HUDEP-2 (cell line): ENCODE measurements at regions not wholly inside any gene's neighbourhood (a gene's known extent, or its start where the extent isn't known, plus 50 kb on each side); places are given as distances from the start of the nearest gene placed in this dataset.
"Not testable (repeated sequence)": the region's sequence is repeated elsewhere in the genome, so short reads cannot be mapped to it uniquely, and the experiment has no call there.

ENCODE experiments used
- DNase-seq, 76 experiments: peaks; one replicate each; lab custom pipeline; 2025; ENCODE audit not compliant: unreplicated experiment in 76 of 76; lab: John Stamatoyannopoulos, UW

- DNase-seq = no peak
Observed at GRCh38 chr3:68676136-68676535, 256.2 kb downstream of the TAFA4 start.

DNA sequence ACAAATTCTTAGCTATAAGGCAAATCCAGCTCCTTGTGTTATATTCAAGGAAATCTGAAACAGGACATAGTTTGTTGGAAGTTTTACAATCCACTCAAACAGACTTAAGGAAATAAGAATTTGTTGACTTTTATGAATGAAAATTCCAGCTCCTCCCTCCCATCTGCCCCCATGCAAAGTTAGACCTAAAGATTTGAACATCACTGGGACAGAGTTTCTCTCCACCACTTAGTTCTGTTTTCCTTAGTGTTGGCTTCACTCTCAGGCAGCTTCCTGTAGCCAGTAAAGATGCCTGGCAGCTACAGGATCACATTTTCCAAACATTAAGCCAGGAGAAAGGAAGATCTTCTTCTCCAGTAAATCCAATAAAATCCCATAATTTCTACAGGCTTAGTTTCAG is 265.0 kb downstream of the TAFA4 start:
- DNase-seq = no peak

GRCh38 chr3:68666429-68667136 is 265.8 kb downstream of the TAFA4 start:
- no peak for DNase-seq

- DNase-seq = no peak
Observed at GRCh38 chr3:68664276-68664675, 268.1 kb downstream of the TAFA4 start.

DNA sequence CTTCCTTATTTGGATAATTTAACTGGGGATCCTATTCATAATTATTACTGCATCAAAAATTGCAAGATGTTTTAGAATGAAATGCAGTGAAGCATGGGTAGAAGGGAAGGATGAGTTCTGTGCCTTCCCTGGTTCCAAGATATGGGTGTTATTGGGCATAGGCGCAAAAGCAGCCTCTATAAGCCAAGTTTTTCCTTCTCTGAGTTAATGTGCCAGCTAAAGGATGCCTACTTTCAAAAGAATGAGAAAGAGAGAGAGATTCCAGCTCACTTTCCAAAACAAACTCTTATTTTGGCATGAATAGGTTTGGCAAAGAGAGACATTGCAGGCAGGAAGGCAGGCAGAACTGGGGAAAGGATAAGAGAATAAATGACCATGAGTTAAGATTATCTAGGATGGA is 270.2 kb downstream of the TAFA4 start:
- no peak for DNase-seq

GRCh38 chr3:68650657-68651056 is 281.7 kb downstream of the TAFA4 start:
- not testable (repeated sequence) for DNase-seq

DNA sequence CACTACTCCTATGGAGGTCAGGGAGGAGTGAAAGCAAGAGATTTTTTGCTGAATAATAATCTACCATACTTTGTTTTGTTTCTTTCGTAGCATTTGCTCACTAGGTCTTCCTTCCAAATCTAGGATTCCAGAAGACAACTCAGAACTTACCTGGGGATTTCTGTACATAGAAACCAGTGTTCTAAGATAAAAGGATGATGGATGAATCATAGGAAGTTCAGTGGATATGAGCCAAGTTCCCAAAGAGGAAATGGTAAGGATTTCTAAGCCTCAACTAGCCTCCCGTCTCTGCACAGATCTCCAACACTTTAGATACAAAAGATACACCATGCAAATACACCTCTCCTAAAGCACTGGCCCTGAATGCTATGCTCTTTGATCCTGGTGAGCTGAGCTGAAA is 283.9 kb downstream of the TAFA4 start:
- DNase-seq = no peak

DNA sequence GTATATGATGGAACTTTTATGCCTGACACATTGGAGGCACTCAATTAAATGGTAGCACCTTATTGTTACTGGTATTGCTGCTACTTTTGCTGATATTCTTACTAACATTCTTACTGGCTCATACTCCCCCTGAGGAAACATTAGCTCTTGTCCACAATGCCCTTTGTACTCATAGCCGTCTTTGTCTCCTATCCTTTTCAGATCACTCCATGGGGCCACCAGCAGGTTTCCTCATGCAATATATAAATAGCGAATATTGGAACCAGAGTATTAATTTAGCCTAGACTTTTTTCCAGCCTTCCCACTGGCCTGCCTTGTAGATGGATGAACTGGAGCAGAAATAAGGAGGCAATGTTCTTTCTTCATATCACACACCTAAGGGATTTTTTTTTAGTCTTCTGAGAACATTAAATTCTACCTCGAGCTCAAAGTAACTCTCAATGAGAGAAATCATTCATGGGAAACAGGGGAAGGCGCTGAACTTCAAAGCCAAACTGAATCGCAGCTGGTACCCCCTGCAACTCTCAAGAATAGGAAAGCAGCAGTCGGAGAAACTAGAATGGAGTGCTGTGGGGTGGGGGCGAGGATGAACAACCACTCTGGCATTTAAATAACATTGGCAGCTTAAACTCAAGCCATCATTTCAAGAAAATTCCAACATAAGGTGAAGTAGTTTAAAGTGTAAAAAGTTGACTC is 300.3 kb downstream of the TAFA4 start:
- no peak for DNase-seq

GRCh38 chr3:68620211-68620610 is 312.1 kb downstream of the TAFA4 start:
- DNase-seq = no peak

DNA sequence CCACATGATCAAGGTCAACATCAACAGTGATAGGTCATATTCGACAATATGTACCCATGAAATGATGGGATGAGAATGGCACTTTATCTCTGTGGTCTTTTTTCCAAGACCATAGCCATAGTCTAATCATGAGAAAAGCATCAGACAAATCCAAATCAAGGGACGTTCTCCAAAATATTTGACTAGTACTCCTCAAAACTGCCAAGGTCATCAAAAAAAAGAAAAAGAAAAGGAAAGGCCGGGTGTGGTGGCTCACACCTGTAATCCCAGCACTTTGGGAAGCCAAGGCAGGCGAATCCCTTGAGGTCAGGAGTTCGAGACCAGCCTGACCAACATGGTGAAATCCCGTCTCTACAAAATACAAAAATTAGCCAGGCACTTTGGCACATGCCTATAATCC is 318.3 kb downstream of the TAFA4 start:
- no peak for DNase-seq

- DNase-seq = no peak
Observed at GRCh38 chr3:68571321-68571720, 361.0 kb downstream of the TAFA4 start.

- no peak for DNase-seq
Observed at GRCh38 chr3:68560728-68561127, 371.6 kb downstream of the TAFA4 start.

GRCh38 chr3:68535782-68536181 is 396.6 kb downstream of the TAFA4 start:
- DNase-seq = no peak

DNA sequence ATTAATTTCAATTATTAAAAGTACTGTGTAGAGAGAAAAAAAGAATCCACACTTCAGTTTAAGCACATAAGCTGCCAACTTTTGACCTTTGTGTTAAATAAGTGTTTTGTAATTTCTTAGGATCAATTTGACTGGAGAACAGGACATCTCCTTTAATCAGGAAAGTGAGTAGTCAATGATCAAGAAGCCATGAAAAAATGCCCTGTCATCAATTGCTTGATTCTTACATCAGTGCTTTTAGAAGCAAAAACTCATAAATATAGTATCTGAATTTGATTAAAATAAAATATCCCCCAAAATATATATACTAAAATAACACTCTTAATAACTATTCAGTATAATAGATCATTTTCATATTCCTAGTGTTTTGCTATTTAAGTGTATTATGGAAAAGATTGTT is 409.0 kb downstream of the TAFA4 start:
- no peak for DNase-seq

GRCh38 chr3:68515237-68515636 is 417.1 kb downstream of the TAFA4 start:
- DNase-seq = no peak

DNA sequence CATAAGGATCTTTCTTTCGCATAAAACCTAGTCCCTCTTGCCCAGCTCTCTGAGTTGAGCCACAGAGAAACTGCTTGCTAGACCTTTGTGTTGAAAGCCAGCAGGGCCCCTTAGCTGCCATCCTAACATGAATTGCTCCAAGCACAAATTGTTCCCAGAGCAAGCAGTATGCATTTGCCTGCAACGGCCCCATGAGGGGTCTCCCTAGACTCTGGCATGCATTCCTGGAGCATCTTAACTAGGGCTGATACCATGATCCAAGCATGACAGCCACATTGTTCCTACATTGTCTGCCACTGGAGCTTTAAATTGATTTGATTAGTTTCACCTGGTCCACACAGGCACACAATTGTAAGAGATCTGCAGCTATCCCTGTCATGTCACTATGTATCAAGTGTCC is 428.1 kb downstream of the TAFA4 start:
- DNase-seq = no peak

DNA sequence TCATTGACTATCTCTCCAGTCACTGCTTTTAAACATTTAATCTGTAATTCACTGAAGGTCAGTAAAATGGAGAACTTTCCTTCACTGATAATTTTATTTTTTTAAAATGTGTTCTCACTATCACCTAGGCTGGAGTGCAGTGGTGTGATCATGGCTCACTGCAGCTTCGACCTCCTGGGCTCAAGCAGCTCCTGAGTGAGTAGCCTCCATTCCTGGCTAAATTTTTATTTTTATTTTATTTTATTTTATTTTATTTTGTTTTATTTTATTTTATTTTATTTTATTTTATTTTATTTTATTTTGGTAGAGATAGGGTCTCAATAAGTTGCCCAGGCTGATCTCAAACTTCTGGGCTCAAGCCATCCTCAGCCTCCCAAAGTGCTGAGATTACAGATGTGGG is 446.5 kb downstream of the TAFA4 start:
- DNase-seq = not testable (repeated sequence)

DNA sequence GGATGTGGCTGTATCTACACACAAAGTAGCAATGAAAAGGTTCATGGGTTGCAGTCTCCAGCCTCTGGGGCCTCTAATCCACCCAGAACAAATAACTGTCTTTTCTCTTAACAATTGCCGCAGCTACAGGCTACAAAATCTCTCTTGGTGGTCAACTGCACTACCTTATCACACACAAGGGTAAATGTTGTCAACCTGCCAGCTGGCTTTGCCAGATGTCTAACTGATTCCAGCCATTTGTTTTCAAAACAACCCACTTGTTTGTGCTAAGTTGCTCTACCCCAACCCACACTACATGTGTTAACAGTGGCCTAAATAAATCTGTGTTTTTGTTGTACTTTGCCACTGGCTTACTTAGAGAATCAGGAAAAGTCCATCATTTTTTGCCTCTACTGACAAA is 447.3 kb downstream of the TAFA4 start:
- DNase-seq = no peak

DNA sequence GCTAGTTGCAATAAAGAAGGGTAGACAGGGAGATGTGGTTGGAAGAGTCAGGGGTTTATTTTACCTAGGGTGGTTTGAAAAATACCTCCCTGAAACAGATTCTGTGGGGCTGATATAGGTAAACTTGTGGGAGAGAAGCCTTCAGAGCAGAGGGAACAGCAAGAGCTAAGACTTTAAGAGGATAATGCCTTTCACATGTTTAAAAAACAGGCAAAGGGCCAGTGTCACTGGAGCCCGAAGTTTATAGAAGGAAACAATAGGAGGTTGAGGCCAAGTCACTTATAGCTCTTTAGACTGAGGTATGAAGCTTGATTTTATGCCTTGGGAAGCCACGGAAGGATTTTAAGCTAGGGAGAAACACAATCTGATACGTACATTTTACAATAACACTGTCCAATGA is 448.7 kb downstream of the TAFA4 start:
- no peak for DNase-seq

DNA sequence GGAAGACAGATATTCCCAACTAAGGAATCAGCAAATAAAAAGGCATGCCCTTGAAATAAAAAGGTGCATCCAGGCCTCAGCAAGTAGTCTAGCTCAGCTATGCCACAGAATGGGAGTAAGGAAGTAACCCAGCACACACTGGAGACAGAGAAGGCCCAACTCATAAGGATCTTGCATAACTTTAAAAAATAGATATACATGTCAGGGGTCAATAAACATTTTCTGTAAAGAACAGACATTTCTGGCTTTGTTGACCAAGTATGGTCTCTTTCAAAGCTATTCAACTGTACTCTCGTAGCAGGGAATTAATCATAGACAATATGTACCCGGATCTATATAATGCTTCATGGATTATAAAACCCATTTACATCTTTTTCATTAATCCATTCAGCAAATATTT is 449.3 kb downstream of the TAFA4 start:
- DNase-seq = no peak

DNA sequence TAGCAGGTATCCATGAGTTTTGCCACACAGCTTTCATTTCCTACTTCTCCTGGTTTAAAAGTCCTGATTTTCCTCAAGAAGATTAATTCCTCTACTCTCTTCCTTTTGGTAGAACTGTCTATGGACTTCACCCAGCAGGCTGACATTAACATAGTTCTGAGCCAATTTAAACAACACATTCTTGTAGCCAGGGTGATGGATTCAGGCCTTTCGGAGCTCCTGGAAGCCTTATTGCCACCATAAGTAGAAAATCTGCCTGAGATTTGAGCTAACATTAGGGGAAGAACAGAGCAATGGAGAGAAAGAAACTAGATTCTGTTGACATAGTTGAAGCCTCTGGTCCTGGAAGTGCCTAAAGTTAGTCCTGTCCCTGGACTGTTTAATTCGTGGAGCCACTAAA is 449.8 kb downstream of the TAFA4 start:
- no peak for DNase-seq

GRCh38 chr3:68479779-68480178 is 452.6 kb downstream of the TAFA4 start:
- DNase-seq = no peak
